Testis (tissue), 2 donors: ENCODE measurements at regions not wholly inside any gene's neighbourhood (a gene's known extent, or its start where the extent isn't known, plus 50 kb on each side); places are given as distances from the start of the nearest gene placed in this dataset.

ENCODE experiments used
- POLR2A ChIP-seq: fragments of 450-650 bp; IDR thresholded peaks from one replicate; pipeline ENCODE4 v1.6.1; 2017; ENCODE audit warnings: antibody characterized with exemption, mild to moderate bottlenecking, moderate library complexity
- TF ChIP-seq, protein P1 (sequence below), 3 experiments: fragments of 450-650 bp in 2 of 3; fragments of 200-600 bp in 1 of 3; sonication (generic) in 1 of 3; IDR thresholded peaks; one replicate each; pipeline ENCODE4 v1.5.1; 2016 to 2019; ENCODE audit warnings: antibody characterized with exemption in 3 of 3, mild to moderate bottlenecking in 2 of 3, moderate library complexity in 1 of 3

- TF ChIP-seq, protein P1, sequence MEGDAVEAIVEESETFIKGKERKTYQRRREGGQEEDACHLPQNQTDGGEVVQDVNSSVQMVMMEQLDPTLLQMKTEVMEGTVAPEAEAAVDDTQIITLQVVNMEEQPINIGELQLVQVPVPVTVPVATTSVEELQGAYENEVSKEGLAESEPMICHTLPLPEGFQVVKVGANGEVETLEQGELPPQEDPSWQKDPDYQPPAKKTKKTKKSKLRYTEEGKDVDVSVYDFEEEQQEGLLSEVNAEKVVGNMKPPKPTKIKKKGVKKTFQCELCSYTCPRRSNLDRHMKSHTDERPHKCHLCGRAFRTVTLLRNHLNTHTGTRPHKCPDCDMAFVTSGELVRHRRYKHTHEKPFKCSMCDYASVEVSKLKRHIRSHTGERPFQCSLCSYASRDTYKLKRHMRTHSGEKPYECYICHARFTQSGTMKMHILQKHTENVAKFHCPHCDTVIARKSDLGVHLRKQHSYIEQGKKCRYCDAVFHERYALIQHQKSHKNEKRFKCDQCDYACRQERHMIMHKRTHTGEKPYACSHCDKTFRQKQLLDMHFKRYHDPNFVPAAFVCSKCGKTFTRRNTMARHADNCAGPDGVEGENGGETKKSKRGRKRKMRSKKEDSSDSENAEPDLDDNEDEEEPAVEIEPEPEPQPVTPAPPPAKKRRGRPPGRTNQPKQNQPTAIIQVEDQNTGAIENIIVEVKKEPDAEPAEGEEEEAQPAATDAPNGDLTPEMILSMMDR (IDR thresholded peaks at IDR 0.05): no peak
- TF ChIP-seq POLR2A: no peak
Observed at GRCh38 chr20:19003366-19004336, 190.1 kb downstream of the SCP2D1 start.
